ENCODE measurements at regions not wholly inside any gene's neighbourhood (a gene's known extent, or its start where the extent isn't known, plus 50 kb on each side); places are given as distances from the start of the nearest gene placed in this dataset.
"Not testable (repeated sequence)": the region's sequence is repeated elsewhere in the genome, so short reads cannot be mapped to it uniquely, and the experiment has no call there.

DNA sequence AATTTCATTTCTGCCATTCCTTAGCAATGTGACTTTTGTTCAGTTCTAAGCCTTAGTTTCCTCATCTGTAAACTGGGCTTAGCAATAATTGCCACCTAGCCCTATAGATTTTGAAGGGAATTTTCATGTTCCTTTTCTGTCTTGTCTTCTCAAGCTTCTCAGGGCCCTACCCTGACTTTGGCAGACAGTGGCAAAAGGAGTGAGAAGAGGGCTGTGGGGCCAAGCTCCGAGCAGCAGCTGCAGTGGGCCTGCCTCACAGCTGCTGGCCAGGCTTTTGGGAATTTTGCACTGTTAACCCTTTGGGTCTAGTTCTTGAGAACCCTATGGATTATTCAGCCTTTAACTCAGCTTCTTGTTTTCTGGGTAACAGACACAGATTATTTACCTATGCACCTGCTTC lies 67.6 kb upstream of the IGSF1 start:
- DNase-seq = no peak

DNA sequence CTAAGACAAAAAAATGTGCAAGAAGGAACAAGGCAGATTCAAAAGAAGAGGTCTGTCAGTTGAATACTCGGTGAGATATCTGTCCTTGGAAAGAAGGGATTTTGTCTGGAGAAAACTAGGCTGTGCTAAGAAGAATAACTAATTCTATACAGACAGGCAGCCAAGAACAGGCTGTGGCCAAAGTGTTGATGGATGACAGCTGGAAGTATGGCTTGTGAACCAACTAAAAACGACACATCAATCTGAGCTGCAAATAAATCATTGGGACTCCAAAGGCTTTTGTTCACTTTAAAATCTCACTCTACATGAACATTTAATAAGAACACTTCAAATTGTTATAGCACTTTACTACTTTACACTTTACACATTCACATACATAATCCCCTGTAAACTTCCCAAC lies 70.5 kb upstream of the IGSF1 start:
- no peak for DNase-seq

DNA sequence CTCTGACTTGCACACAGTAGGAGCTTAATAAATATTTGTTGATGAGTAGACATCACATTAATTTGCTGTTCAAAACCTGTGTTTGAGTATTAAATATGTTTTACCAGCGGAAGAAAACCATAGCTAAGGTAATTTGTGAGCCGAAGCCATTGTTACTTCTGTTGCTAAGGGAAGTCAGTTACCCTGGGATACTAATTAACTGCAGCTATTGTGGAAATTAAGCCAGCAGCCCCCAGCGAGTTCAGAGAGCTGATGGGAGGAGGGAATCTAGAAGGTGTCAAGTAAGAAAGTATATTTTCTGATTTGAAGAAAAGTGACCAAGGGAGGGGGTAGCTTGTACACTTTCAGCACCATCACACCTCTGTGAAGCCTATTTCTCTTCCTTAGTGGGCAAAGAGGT lies 76.7 kb upstream of the IGSF1 start:
- DNase-seq = no peak

DNA sequence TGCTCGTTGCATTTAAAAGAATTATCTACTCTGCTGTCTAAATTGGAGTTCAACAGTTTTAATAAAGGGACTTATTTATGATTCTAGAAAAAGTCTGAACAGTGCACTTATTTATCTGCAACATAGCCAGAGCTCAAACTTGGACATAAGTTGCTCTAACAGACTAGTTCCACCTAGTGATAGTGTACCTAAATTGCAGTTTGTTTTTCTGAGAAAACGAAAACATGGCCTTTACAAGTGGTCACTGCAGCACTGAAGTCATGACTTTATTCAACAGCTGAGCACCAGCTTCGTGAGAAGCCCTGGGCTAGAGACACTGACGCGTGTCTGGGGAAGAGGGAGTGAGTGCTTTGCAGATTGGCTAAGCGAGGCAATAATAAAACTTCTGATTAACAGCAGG lies 77.3 kb upstream of the IGSF1 start:
- DNase-seq = no peak

DNA sequence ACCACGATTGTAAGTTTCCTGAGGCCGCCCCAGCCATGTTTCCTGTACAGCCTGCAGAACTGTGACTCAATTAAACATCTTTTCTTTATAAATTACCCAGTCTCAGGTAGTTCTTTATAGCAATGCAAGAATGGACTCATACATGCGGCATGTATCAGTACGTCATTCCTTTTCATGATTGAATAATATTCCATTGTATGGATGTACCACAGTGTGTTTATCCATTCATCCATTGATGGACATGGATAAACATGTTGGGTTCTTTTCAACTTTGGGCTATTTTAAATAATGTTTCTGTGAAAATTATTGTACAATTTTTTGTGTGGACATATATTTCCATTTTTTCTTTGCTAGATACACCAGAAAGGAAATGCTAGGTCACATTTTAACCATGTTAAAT lies 99.2 kb upstream of the IGSF1 start:
- no peak for DNase-seq

DNA sequence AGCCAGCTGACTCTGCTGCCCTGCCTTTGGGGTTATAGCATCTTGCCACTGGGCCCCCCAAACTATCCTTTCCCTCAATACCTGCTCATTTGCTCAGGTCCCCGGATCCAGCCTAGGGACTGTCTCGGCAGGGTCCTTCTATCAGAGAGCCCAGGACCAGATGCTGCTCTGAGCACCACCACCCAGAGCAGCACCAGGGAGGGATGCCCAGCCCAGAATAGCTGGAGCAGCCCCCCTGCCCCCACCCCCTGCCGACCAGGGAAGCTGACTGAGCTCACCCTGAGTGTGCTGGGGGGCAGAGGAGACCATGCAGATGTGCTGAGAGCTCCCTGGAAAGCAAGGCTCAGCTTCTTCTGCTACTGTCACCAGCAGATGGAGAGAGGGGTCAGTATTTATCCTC lies 103.6 kb upstream of the IGSF1 start:
- no peak for DNase-seq

DNA sequence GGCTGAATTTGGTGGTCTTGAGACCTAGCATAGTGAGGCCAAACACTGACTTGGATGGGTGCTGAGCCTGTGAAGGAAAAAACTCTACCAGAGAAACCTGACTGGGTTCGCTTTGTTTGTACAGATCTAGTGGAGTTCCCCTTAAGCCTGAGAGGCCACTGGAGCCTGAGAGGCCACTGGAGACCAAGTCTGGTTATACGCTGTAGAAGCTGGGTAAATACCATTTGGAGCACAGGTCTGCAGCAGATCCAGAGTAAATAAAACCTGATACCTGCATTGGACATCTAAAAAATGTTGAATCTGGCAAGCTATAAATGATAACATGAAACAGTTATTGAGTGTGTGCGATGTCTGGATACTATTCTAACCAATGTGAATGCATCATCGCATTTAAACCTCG lies 104.3 kb upstream of the IGSF1 start:
- DNase-seq = peak in 1 of 2 experiments; percentile 40

- DNase-seq = no peak
Measured at GRCh38 chrX:131394384-131394783, 105.3 kb upstream of the IGSF1 start.

DNA sequence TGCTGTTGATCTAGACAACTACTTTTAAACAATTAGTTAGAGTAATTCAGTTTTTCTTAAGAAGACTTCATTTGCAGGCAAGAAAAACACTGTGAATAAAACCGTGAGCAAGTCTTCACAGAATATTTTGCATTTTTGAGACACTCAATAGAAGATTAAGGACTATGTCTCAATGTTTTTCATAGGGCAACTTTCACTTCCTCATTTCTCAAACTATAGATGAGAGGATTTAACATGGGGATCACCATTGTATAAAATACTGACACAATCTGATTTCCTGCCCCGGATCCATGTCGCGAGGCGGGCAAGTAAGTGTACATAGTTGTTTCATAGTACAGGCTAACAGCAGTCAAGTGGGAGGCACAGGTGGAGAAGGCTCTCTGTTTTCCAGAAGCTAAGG lies 108.8 kb upstream of the IGSF1 start:
- no peak for DNase-seq

- no peak for DNase-seq
Measured at GRCh38 chrX:131399678-131400428, 110.7 kb upstream of the IGSF1 start.

DNA sequence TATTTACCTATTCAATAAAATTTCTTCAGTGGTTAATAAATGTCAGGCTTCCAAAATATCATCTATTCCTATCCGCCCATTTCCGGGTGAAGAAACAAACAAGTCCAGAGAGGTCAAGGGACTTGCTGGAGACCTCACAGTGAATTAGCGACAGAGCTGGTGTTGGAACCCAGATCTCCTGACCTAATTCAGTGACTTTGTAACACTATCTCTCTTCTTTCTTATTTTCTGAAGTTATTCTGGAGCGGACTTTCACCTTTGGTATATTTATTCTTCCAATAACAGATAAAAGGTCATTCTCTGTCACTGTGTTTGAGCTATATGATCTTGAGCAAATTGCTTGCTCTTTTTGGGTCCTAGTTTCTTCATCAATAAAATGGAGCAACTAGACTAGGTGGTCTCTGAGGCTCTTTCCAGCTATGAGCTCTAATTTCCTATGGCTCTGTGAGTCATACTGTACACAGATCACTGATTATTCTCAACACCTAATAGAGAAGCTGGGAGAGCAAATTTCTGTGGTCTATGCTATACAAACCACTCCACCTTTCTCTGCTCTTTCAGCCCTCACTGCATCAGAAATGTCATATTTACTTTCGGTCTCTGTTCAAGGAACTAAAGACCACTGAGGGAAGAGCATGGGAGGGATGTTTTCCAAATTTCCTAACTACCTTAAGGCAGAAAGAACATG lies 113.2 kb upstream of the IGSF1 start:
- DNase-seq = no peak

DNA sequence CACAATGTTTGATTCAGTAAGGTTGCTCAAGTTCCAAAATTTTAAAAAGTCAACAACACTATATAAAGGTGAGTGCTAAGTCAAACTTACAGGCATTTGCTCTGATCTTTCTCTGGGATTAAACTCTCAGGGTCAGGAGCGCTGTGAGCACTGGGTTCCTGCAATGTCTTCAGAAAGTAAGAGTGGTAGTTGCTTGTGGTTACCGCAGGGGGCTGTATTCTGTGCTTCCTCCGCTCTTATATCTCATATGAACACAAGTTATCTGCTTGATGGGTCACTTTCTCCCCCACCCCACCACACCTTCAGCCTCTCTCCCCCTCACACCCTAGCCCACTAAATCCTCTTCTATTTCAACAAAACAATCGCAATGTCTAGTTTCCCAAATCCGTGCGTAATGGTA lies 116.4 kb upstream of the IGSF1 start:
- no peak for DNase-seq

DNA sequence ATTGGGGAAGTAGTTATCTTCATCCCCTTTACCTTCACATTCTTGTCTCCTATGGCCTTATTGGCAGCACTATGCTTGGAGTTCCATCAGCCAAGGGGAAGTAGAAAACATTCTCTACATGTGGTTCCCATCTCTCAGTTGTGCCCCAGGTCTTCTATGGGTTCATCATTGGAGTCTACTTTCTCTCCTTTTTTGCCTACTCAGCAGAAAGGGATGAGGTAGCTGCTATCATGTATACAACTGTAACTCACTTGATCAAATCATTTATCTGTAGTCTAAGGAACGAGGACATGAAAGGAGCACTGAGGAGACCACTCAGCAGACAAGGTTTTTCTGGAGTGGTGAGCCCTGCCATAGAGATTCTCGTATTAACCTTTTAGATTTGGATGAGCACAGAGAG lies 119.0 kb upstream of the OR13H1 start:
- DNase-seq = no peak

DNA sequence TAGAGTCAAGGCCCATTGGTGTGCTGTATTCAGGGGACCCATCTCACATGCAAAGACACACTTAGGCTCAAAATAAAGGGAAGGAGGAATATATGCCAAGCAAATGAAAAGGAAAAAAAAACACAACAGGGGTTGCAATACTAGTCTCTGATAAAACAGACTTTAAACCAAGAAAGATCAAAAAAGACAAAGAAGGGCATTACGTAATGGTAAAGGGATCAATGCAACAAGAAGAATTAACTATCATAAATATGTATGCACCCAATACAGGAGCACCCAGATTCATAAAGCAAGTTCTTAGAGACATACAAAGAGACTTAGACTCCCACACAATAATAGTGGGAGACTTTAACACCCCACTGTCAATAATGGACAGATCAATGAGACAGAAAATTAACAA lies 113.4 kb upstream of the OR13H1 start:
- DNase-seq = not testable (repeated sequence)

GRCh38 chrX:131441033-131441432 lies 102.8 kb upstream of the OR13H1 start:
- DNase-seq = no peak

DNA sequence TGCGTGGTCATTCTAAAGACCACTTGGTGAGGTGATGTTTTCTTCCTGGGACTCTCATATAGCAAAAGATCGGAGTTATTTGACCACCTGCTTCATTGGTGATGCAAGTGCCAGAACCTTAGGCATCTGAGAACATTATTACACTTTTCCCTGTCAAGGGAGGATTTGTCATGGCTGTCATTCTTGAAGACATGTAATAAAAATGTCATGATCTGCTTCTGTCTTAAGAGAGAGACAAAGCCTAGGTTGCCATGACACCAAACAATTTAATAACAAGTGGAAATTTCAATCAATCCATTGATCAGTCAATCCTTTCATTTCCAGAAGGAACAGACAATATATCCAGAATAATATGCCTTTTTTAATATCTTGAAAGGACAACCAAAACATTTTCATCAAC lies 97.9 kb upstream of the OR13H1 start:
- no peak for DNase-seq

DNA sequence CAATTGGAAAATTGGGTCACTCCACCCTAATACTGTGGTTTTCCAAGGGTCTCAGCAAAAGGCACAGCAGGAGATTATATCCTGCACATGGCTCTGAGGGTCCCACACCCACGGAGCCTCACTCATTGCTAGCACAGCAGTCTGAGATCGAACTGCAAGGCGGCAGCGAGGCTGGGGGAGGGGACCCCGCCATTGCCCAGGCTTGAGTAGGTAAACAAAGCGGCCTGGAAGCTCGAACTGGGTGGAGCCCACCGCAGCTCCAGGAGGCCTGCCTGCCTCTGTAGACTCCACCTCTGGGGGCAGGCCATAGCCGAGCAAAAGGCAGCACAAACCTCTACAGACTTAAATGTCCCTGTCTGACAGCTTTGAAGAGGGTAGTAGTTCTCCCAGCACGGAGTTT lies 82.0 kb upstream of the OR13H1 start:
- DNase-seq = not testable (repeated sequence)

DNA sequence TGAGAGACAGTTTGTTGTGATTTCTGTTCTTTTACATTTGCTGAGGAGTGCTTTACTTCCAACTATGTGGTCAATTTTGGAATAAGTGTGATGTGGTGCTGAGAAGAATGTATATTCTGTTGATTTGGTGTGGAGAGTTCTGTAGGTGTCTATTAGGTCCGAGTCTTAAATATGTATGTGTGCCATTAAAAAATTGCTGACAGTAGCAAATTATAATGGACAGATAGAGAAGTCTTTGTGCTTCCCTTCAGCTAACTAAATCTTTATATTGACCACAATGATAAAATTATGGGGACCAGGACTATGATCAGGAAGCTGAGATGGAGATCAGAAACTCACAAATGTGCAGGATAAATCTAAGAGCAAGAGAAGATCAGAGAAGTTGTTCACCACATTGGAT lies 70.1 kb upstream of the OR13H1 start:
- not testable (repeated sequence) for DNase-seq

DNA sequence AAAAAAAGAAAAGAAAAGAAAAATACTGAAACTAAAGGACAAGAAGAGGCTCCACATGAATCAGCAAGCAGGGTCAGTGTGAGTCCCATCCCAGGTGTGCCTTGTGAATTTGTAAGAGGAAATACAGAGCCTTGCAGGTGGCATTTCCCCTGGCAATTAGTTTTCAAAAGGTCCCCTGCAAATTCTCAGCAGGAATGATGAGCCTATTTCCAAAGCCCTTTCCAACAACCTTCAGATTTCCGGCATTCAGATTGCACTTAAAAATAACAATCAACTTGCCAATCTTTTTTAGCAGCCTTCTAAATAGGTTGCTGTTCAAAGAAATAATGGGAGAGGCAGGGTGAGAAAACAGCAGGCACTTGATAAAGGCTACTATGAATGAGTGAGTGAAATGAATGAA lies 66.4 kb upstream of the OR13H1 start:
- no peak for DNase-seq

Measured in NCI-H187 (cell line).